OCI-LY7 (cell line): ENCODE measurements at regions not wholly inside any gene's neighbourhood (a gene's known extent, or its start where the extent isn't known, plus 50 kb on each side); places are given as distances from the start of the nearest gene placed in this dataset.

Experiments used
- BruUV-seq: library from RNA; stranded (reverse); fragments of 400-500 nt; replicated peaks from 2 replicates; lab custom pipeline; 2021; lab: Mats Ljungman, UMichigan
- CTCF ChIA-PET: fragments of 300-600 bp; sonication (Branson Sonifier 250); formaldehyde crosslinking; loops from one replicate; lab custom pipeline; 2022; ENCODE audit warnings: antibody characterized with exemption; ENCODE audit not compliant: unreplicated experiment; lab: Charles Lee
- POLR2A ChIA-PET: fragments of 300-600 bp; sonication (Branson Sonifier 250); formaldehyde crosslinking; loops from one replicate; lab custom pipeline; 2022; ENCODE audit warnings: antibody characterized with exemption; lab: Charles Lee
- DNase-seq: peaks from one replicate; pipeline ENCODE4 v3.0.0-alpha.2; 2015; ENCODE audit warnings: low spot score
- H2AFZ ChIP-seq: fragments of 200-600 bp; sonication (generic), shearing (Covaris generic); 2 replicates; pipeline ENCODE4 v1.6.1; 2014; ENCODE audit warnings: mild to moderate bottlenecking, antibody characterized with exemption, low read length, moderate library complexity
- H3K27ac ChIP-seq: fragments of 200-600 bp; sonication (generic); 2 replicates; pipeline ENCODE4 v1.5.1; 2014; ENCODE audit warnings: mixed run types, low read depth, mild to moderate bottlenecking, moderate library complexity, low read length, inconsistent platforms; ENCODE audit not compliant: poor library complexity, severe bottlenecking
- H3K36me3 ChIP-seq: fragments of 200-600 bp; sonication (generic); 2 replicates; pipeline ENCODE4 v1.6.1; 2014; ENCODE audit warnings: mild to moderate bottlenecking, antibody characterized with exemption, low read length, moderate library complexity, mixed read lengths; ENCODE audit not compliant: insufficient read depth
- H3K4me1 ChIP-seq: fragments of 200-600 bp; sonication (generic); 2 replicates; pipeline ENCODE4 v1.5.1; 2014; ENCODE audit warnings: mild to moderate bottlenecking, low read length; ENCODE audit not compliant: insufficient read depth, poor library complexity, severe bottlenecking
- H3K4me2 ChIP-seq: fragments of 200-600 bp; sonication (generic); 2 replicates; pipeline ENCODE4 v1.6.1; 2014; ENCODE audit warnings: mild to moderate bottlenecking, low read length
- H3K4me3 ChIP-seq: fragments of 200-600 bp; sonication (generic); 2 replicates; pipeline ENCODE4 v1.5.1; 2014; ENCODE audit warnings: mild to moderate bottlenecking, low read depth, low read length; ENCODE audit not compliant: poor library complexity, severe bottlenecking
- H3K79me2 ChIP-seq: fragments of 200-600 bp; sonication (generic); 2 replicates; pipeline ENCODE4 v1.6.1; 2016; ENCODE audit warnings: low read depth, mild to moderate bottlenecking, low read length, moderate library complexity, mixed read lengths; ENCODE audit not compliant: insufficient read depth
- H3K9me2 ChIP-seq: fragments of 200-600 bp; sonication (generic); 2 replicates; pipeline ENCODE4 v1.6.1; 2016; ENCODE audit warnings: mild to moderate bottlenecking, low read length, mixed read lengths; ENCODE audit not compliant: insufficient read depth
- H3K9me3 ChIP-seq: fragments of 200-600 bp; sonication (generic); 2 replicates; pipeline ENCODE4 v1.6.1; 2014; ENCODE audit warnings: mild to moderate bottlenecking, mixed run types, low read length, mixed read lengths
- H4K20me1 ChIP-seq: fragments of 200-600 bp; sonication (generic); 2 replicates; pipeline ENCODE4 v1.6.1; 2014; ENCODE audit warnings: mild to moderate bottlenecking, antibody characterized with exemption, low read length, moderate library complexity, mixed read lengths; ENCODE audit not compliant: insufficient read depth
- CTCF ChIP-seq: fragments of 200-600 bp; sonication (generic); conservative IDR thresholded peaks from 2 replicates; pipeline ENCODE4 v1.5.1; 2014; ENCODE audit warnings: mild to moderate bottlenecking, antibody characterized with exemption, low read length, moderate library complexity, mixed read lengths
- EZH2phosphoT487 ChIP-seq: fragments of 200-600 bp; sonication (generic); IDR thresholded peaks from 2 replicates; pipeline ENCODE4 v1.6.1; 2018; ENCODE audit warnings: low read depth, borderline replicate concordance, mild to moderate bottlenecking, mixed run types, antibody characterized with exemption, low read length, moderate library complexity, mixed read lengths
- intact Hi-C: fragments of 100-400 bp; cut with micrococcal nuclease; formaldehyde crosslinking; loops from one replicate; pipeline ENCODE4 v1.10.0; 2022; ENCODE audit not compliant: unreplicated experiment

GRCh38 chr6:85068221-85068620, 303.8 kb upstream of the TBX18 start:
- no peak overlapping the region for H3K27ac ChIP-seq
- H2AFZ ChIP-seq, result no peak overlapping the region
- no peaks in the 10 kb centered on the region for H3K9me3 ChIP-seq
- no peaks in the 10 kb centered on the region for H4K20me1 ChIP-seq
- no peak for TF ChIP-seq CTCF
- no peak for TF ChIP-seq EZH2phosphoT487
- CTCF ChIA-PET, result no interaction called here
- H3K36me3 ChIP-seq, result no peaks in the 10 kb centered on the region
- H3K9me2 ChIP-seq, result no peaks in the 10 kb centered on the region
- no peak overlapping the region for H3K4me3 ChIP-seq
- no peak overlapping the region for H3K4me2 ChIP-seq
- H3K79me2 ChIP-seq, result no peaks in the 10 kb centered on the region
- BruUV-seq, result no TSS peak
- POLR2A ChIA-PET, result no interaction called here
- no peak for DNase-seq
- H3K4me1 ChIP-seq, result no peaks in the 10 kb centered on the region
- intact Hi-C loops, result no loop called here

- no peak for DNase-seq
- no peaks in the 10 kb centered on the region for H3K36me3 ChIP-seq
- no TSS peak for BruUV-seq
- TF ChIP-seq EZH2phosphoT487, result no peak
- TF ChIP-seq CTCF, result no peak
- no peak overlapping the region for H3K27ac ChIP-seq
- H3K79me2 ChIP-seq, result no peaks in the 10 kb centered on the region
- no peak overlapping the region for H3K4me3 ChIP-seq
- no peak overlapping the region for H2AFZ ChIP-seq
- ChIA-PET CTCF (no interaction called here), POLR2A (interaction anchor here (0.7 kb wide), 1 partner anchor 13 kb away, joined by 4 read pairs; no protein-coding TSS in a partner anchor)
- H3K4me2 ChIP-seq, result no peak overlapping the region
- intact Hi-C loops, result no loop called here
- H3K9me3 ChIP-seq, result no peaks in the 10 kb centered on the region
- H4K20me1 ChIP-seq, result no peaks in the 10 kb centered on the region
- no peaks in the 10 kb centered on the region for H3K4me1 ChIP-seq
- no peaks in the 10 kb centered on the region for H3K9me2 ChIP-seq
Measured at GRCh38 chr6:85066266-85066665, 301.9 kb upstream of the TBX18 start.

- Histone ChIP-seq H2AFZ (no peak overlapping the region), H3K79me2 (no peaks in the 10 kb centered on the region), H4K20me1 (no peaks in the 10 kb centered on the region), H3K9me3 (no peaks in the 10 kb centered on the region), H3K4me1 (no peaks in the 10 kb centered on the region), H3K27ac (no peak overlapping the region), H3K9me2 (no peaks in the 10 kb centered on the region), H3K36me3 (no peaks in the 10 kb centered on the region), H3K4me3 (no peak overlapping the region), H3K4me2 (no peak overlapping the region)
- ChIA-PET POLR2A (no interaction called here), CTCF (no interaction called here)
- no peak for DNase-seq
- intact Hi-C loops, result no loop called here
- TF ChIP-seq CTCF (no peak), EZH2phosphoT487 (no peak)
- no TSS peak for BruUV-seq
Measured at GRCh38 chr6:85065831-85066230, 301.4 kb upstream of the TBX18 start.
